Embryonic facial prominence (tissue), 1 donor: ENCODE measurements at regions not wholly inside any gene's neighbourhood (a gene's known extent, or its start where the extent isn't known, plus 50 kb on each side); places are given as distances from the start of the nearest gene placed in this dataset.

ENCODE experiments used
- DNase-seq: peaks from one replicate; pipeline ENCODE4 v3.0.0-alpha.2; 2016; ENCODE audit errors: extremely low spot score

DNA sequence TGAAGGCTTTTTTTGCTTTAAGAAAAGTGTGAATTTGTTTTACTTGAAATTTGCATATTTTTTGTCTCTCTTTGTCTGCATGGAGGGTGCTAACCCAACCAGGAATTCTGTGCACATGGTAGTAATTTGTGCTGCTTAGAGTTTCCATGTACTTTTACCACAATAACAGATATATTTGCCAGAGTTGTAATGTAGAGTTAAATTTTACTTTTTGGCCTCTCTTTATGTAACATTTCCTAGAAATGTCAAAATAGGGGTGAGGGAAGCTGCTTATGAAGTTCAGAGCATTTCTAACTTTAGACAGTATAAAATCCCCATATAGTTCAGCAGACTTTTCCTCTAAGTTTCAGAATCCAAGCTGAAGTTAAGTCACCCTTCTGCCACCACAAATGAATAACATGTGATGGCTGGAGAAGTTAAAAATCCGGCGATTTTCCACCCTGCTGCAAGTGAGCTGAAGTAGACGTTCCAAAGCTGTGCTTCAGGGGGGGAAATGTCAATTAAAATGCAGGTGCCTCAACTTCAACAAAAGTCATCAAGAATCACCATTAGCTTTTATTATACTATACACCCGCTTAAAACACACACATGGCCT, 385.7 kb upstream of the NR2F2 start:
- peak; percentile 59 for DNase-seq

DNA sequence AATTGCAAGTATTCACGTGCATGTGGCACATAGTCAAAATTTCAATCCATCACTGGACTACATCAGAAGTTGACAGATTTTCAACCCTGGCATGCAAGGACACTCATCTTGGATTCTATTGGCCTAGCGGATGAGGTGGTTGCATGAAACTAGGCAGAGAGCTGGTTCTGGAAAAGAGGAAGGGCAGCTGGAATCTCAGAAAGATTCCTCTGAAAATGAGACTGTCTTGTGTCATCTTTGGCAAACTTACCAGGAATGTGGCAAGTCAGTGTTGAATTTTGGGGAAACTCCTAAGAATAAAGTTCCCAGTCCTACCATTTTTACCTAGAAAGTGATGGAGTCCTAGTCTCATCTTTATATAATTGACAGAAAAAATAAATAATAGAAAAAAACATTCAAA, 384.3 kb upstream of the NR2F2 start:
- no peak for DNase-seq

DNA sequence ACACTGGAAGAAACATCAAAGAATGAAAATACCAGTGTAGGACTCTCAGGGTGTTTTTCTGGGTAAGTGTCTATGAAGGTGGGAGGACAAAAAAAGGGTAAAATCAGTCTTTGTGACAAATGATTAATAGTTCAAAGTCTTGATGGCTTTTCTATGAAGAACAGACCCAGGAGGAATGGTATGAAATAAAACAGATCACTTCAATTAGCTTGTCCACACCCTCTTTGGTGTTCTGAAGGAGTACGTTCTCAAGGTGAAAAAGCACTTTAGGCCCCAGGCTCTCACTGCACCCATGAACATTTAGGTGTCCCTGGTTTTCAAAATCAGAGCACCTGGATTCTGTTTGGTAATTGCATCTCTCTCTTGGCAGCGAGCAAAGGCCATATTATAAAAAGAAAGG, 383.6 kb upstream of the NR2F2 start:
- DNase-seq: no peak

DNA sequence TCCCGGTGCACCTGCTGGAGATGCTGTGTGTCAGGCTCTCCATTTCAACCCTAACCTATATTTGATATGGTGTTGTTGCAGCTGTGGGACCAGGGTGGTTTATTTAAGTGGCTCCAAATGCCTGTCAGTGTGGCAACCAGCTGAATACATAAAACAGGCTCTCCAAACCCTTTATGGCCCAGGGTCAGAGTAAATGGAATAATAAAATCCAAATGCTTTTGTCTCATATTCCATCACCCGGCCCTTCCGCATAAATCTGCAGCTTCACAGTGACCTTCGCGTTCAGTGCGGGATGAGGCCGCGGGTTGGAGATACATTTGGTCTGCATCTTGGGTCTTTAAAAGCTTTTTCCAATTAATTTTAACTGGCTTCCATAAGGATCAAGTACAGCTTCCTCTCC, 382.1 kb upstream of the NR2F2 start:
- DNase-seq: no peak

DNA sequence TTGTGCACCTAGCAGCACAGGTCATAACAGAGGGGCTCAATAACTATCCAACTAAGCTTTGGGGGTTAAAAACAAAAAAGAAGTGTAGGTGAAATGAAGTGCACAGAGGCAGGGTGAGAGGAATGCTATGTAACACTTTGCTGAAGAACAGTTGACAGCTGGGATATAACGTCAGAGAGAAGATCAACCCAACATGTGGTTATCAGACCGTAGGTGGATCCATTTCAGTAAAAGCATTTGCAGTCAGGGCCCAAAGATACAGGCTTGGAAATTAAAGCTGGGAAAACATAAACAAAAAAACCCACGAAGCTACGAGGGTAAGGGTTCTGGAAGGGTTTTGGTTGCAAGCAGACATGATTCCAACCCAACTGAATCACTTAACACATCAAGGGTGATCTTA, 377.5 kb upstream of the NR2F2 start:
- no peak for DNase-seq

DNA sequence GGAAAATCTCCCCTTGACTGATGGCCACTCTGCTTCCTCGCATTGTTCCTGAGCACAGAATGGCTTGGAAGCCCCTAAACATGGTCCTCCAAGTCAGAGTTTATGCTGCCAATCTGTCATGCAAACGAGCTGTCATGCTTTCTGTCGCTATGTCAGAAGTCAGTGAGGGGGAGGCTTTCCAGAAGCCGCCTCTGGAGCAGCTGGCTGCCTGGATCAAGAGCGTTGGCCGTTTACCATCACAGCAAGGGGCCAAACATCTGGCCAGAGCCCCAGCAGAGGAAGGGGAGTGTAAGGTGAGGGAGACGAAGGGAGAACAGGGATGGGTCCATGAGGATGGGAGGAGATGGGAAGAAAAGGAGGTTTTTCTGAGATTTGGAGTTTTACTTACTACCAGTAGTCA, 372.6 kb upstream of the NR2F2 start:
- DNase-seq: no peak

DNA sequence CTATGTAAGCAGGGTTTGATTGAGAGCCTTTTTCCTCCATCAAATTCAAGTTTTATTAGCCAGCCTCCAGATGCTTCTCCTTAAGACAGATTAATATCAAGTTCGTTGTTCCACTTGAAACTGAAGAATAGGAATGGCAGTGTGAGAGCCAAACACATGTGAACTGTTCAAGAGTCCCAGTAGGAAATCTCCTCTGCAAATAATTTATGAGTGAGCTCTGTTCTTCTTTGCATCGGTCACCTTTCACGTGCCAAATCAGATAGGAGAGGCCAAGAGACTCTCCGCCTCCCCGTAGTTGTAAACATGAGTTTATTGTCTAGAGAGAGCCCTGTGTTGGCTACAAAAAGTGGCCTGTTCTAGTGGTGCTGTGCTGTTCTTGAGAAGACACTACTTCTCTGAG, 372.1 kb upstream of the NR2F2 start:
- DNase-seq: no peak

DNA sequence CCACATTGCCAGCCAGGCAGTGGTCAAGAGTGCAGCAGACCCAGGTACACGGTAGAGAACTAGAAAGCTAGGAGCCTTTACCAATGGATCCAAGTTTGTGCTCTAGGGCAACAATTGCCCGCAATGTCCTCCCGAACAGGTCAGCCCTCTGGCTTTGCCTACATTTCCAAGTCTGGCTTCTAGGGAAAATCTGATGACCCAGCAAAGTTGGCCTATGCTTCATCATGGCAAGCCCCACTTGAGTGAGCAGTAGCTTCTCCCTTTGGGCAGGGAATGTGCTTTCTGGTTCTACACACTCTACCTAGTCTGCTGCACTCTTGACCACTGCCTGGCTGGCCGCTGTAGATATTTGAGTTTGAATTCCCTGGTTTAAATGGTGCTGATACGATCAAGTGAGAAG, 361.6 kb upstream of the NR2F2 start:
- DNase-seq: no peak

DNA sequence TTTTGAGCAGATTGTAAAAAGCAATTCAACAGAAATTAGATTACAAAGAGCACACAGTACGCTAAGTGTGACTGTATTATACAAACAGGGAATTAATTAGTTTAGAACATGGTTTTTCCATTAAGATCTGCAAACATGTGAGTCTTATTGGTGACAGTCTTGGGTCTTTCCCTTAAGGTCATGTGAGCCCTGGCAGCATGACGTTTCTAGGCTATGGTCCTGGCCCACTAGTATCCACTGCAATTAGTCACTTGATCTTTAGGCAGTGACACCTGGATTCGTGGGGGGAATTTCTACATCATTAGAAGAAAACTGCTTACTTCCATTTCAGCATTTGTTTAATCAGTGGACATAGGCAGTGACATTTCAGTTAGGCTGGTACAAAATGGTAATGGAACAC, 360.2 kb upstream of the NR2F2 start:
- DNase-seq: no peak

DNA sequence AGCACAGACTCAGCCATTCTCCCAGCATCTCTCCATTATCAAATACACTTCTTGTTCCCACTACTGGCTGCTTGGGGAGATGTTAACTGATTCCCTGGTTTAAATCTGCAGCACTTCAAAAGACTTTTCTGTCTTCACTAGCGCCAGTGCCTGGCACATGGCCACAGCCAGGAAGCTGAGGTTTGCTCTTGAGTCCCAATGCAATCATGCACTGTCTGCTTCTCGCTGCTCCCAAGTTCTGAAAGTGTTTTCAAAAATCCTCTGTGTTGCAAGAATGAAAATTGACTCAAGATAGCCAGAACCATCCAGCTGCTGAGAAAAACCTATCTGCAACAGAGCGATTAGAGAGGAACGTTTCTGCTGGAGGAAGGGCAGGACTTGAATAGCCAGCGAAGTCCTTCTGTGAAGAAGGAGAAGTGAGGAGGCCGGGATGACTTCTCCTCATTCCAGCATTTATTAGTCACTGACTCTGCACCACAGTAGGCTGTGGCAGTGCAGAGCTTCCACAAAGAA, 358.4 kb upstream of the NR2F2 start:
- no peak for DNase-seq

DNA sequence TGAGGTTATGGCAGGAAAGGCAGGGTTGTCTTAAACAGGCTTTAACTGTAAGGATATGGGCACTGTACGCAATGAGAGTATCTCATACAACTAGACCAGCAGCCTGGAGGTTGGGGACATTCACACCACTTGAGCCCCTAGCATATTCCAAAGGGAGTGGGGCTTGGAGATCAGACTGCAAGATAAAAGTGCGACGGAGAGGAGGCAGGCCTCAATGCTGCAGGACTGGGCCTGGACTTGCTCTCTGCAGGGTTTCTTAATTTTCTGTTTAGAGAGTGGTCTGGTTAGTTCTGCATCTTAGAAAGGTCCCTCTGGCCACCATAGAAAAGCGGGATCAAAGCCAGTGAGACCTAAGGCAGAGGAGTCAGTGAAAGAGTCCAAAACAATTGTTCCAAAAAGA, 357.7 kb upstream of the NR2F2 start:
- no peak for DNase-seq

DNA sequence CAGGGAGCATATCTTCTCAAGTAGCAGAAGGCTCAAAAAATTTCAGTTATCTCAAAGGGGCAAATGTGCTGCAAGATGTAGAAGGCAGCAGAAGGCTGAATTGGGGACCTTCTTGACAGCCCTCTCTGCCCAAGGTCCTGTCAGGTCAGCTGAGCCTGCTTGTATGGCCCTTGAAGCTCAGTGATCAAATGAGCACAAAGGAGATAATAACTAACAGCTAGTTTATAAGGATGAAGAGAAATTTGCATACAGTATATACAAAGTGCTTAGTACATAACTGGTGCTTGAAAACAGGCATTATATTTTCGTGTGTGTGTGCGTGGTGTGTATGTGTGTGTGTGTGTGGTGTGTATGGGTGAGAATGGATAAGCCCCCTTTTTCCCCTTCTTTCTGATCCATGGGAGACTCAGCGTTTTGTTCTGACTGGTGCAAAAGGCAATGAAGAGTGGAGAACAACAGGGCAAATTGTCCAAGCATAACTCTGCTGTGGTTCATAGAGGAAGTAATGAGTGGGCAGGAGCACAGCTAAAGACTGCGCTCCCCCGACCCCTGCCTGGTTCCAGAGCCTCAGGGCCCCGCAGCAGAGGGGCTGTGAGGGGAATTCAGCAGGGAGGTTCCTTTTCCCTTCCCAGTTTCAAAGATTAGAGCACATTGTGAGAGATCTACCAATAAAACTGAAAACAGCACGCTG, 356.8 kb upstream of the NR2F2 start:
- no peak for DNase-seq

DNA sequence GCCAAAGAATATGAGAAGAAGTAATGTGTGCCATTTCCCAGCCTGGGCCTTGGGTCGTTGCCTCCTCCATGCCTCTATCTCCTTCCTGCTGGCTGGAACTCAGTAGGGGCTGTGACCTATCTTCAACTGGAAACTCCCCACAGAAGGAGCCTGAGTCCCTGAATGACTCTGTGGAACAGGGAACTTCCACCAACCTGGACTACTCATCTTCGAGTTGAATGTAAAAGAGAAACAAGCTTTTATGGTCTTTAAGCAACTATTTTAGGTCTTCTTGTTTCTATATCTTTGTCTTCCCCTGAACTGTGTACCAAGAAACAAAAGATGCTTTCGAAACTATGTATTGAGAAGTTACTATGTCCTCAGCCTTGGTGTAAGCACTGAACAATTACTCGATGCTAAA, 355.3 kb upstream of the NR2F2 start:
- DNase-seq: no peak

DNA sequence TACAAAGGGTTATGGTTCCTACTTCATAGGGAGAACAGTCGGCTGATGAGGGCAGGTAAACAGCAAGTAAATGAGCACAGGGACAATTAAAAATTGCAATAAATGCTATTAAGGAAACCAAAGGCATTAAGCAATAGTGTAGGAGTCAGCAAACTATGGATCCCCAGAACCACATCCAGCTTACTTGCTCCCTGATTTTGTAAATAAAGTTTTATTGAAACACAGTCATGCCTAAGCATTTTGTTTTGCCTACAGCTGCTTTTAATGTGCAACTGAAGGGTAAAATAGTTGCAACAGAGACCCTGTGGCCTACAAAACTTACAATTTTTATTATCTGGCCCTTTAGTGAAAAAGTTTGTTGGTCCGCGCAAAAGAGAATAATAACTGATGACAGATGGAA, 351.2 kb upstream of the NR2F2 start:
- no peak for DNase-seq

DNA sequence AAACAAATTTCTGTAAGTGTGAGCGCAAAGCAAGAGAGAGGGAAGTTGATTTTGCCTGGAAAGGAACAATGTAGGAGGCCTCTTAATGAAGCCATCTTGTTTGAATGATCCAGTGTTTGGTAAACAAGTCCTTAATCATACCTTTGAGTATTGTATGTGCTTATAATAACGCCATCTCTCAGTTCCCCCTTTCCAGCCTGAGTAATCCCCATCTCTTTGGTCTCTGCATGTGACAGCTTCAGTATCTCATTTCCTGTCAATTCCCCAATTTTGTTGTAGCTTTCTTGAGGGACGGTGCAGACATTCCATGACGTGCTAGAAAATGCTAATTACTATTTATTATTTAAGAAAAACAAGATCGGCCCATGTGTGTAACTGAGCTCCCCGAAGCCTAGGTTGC, 349.3 kb upstream of the NR2F2 start:
- DNase-seq: no peak

DNA sequence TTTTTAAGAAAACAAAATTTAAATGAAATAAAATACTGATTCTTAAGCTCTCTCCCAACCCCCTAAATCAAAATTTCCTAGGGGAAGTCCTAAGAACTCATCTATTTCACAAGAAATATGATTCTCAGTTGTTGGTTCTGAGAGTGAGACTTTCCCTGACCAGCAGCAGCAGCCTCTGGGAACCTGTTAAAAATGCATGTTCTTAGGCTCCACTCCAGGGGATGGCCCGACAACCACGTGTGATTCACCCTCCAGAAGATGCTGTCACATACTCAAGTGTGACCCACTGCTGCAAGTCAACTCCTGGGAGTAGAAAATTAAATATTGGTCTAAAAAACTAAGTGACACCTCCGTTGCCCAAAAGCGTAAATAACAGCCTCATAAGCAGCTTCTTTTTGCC, 343.2 kb upstream of the NR2F2 start:
- DNase-seq: no peak

DNA sequence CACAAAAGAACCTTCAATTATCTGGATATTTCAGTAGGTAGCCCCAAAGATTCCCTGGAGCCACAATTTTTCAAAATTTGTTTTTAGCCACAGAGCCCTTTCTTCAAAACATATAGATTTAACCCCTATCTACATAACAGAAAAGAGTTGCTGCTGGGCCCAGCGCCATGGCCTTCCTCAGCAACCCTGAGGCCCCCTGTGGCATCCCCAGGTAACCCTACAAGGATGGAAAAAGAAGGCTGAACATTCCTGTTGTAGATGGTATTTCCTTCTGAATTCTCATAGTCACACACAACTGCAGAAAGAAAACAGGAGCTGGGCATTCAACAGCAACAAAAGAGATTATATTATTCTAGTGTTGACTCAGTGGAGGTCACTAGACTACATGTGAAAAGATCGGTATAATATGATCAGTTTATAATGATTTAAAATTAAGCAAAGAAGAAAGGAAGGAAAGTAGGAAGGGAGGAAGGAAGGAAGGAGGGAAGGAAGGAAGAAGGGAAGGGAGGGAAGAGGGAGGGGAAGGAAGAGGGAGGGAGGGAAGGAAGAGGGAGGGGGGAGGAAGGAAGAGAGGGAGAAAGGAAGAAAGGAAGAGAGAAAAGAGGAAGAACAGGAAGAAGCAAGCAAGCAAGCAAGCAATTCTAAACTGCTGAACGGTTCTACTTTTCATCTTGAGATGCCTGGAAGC, 342.5 kb upstream of the NR2F2 start:
- no peak for DNase-seq

DNA sequence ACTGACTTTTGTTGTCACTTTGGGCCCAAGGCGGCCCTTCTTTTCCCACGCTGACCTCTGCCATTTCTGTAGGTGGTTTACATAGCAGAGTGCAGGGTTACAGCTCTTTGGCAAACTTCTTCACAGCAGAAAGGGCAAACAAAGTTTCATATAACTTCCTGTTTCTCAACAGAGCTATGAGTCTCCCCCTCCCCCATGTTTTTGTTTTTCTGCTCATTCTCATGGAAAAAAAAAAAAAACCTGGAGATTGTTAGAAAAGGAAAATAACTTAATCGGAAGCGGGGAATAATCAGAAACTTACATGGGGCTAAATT, 342.0 kb upstream of the NR2F2 start:
- peak; percentile 7 for DNase-seq

DNA sequence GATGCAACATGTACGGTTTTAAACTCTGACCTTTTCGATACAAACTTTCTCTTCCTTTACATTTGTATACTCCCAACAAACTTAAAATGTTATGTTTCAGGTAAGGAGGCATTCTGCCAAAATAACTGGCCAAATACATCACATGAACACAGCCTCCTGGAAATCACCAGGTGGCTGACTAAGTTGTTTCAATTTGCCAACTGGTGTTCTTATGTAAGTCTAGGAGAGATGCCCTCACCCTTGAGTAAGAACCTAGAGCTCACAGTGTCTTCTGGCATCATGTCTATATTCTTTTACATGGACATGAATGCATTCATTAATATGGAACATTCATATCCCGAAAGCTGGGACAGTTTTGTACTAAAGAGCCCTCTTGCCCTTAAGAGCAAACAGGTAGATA, 341.1 kb upstream of the NR2F2 start:
- no peak for DNase-seq

DNA sequence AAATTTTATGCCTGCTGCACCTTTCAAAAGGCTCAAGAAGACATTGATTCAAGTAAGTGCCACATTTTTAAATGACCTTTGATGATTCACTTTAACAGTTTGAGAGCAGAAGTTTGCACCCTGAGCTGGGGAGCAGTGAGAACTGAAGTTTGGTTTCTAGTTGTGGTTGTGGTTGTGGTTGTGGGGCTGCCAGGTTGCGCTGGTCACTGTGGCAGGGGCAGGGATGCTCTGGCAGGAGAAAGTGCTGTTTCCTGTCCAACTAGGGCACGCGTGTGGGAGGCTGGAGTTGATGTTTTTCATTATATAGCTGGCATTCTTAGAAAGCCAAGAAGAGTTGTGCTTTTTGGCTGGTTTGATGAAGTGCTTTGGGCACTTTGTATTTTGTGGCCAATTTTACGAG, 339.7 kb upstream of the NR2F2 start:
- DNase-seq: no peak

DNA sequence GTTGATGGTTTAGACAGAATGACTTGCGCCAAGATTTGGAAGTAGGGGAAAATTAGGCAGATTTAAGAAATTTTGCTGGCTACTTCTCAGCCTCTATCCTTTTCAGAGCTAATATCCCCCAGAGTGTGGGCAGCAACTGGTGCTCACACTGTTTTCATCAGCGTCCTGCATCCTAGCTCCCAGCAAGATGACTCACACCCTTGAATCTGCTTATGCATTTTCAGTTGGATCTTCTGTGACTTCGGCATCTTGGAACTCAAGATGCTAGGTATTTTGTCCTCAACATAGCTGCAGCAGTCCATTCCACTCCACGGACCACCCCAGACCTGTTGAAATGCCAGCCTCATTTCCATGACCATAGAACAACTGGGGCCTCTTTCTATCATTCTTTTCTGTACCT, 336.1 kb upstream of the NR2F2 start:
- DNase-seq: no peak

DNA sequence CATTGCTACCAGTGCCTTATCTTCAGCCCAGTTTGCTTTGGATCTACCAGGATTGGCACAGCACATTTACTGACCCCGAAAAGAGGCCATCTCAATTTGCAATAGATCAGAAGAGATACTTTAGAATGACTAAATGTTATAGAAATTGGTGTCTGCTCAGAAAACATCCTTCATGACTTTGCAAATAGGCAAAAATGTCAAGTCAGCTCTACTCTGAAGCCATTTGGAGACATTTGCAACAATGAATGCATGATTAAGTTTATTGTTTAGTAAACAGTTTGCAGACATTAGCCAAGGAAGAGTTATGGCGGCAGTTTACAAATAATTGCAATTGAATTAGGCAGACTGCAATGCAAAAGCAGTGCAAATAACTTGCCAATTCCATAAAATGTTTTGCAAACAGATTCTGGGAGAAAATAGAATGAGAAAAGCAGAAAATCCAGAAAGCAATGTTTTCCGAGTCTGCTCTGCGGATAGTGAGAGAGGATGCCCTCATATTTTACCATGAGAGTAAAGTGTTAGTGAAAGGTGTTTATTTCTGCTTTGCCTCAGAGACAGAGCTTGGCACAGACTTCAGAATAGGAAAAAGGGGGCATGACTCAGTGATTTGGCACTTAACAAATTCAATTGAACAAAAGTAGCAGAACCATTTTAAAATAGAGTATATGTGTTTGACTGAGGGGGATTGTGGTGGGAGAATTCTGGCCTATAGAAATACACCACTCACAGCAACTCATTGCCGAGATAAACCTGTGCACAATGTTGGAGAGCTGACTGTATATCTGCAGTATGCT, 334.9 kb upstream of the NR2F2 start:
- DNase-seq: no peak

DNA sequence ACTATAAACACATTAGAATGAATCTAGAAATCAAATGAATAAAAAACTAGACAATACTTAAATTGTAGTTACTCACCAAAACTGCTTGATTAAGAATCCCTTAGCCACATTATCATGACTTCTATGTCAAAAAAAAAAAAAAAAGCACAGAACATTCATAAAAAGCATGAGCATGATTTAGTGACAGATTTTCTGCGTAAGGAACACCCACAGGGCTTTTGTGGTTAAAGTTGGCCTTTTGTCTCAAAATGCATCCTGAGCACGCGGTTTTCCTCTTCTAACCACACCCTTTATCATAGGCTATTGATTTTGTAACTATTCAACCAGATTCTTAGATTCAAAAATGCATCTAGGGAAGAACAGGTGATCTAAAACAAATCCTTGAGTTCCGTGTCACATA, 334.0 kb upstream of the NR2F2 start:
- no peak for DNase-seq
